HS-27A (cell line): ENCODE measurements at regions not wholly inside any gene's neighbourhood (a gene's known extent, or its start where the extent isn't known, plus 50 kb on each side); places are given as distances from the start of the nearest gene placed in this dataset.
"Not testable (repeated sequence)": the region's sequence is repeated elsewhere in the genome, so short reads cannot be mapped to it uniquely, and the experiment has no call there.

Experiments
- DNase-seq: peaks from one replicate; pipeline ENCODE4 v3.0.0-alpha.2; 2012; ENCODE audit warnings: low read depth, missing footprints

DNA sequence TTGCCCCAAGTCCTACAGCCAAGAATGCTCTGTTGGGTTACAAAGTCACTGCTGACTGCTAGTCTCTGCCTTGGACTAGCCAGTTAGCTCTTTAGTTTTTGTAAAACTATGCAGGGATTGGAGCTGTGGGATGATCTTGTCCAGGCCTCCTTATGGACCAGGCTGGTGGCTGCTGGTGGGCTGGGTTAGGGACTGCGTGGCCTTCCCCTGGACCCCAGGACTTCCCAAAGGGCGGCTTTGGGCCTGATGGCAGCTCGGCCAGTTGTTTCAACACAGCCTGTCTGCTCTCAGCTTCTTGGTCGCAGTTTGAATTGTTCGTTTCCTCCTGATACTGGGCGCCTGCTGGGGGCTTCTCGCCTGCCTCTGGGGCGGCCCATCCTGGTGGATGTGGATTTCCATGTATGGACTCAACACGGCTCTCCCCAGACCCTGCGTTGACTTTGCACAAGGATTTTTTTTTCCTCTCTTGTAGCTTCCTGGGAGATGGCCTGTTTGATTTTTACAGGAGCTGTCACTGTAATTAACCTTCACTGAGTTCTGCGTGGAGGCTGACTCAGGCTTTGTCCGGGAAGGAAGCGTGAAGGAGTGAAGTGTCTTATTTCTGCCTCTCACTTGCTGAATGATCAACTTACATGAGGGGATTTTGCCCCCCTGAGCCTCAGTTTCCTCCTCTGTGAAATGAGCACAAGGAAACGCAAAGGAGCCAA, 91.9 kb upstream of the NEURL1B start:
- DNase-seq: no peak

DNA sequence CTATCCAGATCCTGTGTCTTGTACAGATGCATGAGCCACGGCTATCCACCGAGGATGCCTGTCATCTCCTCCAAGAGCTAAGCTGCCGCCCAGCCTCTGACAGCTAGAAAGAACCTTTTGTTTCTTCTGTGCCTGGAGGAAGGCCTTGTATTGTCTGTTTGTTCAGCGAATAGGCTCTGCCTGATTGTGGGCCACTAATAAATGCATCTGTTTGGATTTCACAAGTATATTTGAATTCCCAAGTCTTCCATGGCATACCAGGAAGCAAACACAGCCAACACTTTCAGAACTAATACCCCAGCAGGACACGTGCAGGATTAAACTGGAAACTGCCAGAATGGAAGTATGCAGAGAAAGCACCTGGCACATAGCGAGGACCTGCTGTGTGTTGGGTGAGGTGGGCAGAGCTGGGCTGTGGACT, 92.7 kb upstream of the NEURL1B start:
- no peak for DNase-seq

GRCh38 chr5:172546196-172546595, 91.9 kb upstream of the SH3PXD2B start:
- no peak for DNase-seq

GRCh38 chr5:172545291-172545801, 91.0 kb upstream of the SH3PXD2B start:
- no peak for DNase-seq

DNA sequence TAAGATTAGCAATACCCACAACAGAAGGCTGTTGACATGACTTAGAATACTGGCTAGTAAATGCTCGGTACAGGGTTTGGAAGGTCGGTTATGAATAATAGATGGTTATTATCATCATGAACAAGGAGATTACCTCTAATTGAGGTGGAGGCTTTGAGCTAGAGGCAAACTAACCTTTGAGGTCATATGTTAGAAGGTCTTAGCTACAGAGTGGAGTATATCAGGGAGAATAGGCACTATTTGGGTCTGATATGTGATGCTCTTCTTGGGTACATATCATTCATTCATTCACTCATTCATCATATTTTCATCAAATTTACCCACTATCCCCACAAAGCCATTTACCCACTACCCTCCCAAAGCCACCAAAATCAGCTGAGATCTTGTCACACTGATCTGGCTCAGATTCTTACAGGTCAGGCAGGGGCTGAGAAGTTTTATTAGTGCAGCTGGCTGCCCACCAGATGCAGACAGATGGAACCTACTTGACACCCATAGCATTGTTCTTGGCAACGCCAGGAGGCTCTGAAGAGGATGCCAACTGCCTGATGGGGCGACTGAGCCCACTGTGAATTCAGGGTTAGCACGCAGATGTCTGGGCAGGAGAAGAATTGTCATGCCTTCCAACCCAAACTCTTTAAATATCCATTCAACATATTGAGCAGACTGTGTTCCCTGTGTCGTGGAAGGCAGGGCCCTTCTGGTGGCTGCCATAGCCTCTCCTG, 90.2 kb upstream of the SH3PXD2B start:
- DNase-seq: no peak

- DNase-seq: no peak
These were observed 89.4 kb upstream of the SH3PXD2B start for GRCh38 chr5:172543484-172544298.

GRCh38 chr5:172542651-172543131, 88.4 kb upstream of the SH3PXD2B start:
- no peak for DNase-seq

- no peak for DNase-seq
These were observed 87.4 kb upstream of the SH3PXD2B start for GRCh38 chr5:172541773-172542136.

DNA sequence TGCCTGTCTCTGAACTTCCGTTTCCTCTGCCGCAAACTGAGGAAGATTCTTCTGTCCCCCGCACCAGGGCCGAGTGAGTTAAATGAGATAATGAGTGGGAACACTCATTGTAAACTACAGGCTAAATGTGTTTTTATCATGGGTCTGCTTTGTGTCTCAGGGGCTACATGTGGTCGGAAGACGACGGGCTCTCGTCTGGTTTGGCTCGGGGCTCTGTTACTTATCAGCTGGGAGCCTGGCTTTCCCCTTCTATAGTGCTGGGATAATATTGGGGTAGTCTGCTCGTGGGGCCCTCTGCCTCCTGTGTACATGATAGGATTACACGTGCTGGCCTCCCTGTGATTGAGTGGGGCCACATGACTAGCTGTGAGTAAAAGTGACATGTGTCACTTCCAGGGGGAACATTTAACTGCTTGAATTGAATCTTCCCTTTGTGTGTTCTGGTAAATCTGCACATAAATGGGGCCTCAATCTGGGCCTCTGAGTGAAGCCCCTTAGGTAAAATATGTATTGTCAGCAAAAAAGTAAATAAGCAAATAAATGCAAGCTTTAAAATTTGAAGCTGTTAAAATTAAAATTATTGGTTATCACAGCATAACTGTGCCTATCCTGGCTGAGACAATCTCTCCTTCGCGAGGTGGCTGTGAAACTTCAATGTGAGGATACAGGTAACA, 86.9 kb upstream of the SH3PXD2B start:
- DNase-seq: no peak

DNA sequence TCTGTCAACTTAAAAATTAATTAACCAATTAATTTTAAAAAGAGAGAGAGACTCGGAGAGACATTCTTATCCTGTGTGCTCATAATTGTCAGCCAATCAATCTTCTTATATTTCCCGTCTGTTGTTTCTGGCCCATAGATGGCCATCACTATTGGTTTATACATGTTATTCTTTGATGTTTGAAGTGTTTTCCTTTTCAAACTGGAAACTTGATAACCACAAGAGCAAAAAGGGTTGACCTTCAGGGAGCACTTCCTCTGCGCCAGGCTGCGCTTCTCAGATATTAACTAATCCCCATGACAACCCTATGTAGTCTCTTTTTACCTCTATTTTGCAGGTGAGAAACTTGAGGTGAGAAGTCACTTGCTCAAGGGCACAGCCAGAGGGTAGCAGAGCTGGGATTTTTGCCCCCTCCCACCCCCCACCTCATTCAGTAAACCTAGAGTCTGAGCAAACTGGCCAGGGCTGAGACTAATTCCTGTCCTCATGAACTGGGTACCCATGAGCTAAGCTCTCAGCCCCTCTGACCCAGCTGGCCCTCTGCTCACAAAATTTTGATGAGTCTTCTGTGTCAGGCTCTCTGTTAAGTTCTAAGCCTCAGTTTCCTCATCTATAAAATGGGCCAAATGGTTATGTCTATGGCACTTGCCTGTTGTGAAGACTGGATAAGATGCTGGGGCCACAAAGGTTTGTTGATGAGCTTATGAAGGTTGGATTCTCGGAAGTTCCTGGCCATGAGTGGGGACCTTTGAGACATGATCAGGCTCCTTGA, 86.0 kb upstream of the SH3PXD2B start:
- DNase-seq: no peak

DNA sequence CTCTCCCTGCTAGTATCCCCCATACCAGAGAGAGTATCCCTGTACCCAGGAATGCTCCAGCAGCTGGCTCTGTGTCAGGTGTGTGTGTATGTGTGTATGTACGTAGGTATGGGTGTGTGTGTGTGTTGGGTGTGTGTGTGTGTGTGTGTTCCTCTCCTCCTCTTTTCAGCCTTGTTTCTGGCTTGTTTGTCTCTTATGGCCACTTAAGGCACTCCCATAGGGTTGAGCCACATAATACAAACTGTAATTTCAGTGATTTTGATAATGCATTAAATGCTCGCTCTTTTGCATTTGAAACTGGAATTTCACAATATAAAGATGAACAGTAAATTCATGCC, 80.8 kb upstream of the SH3PXD2B start:
- DNase-seq: no peak

DNA sequence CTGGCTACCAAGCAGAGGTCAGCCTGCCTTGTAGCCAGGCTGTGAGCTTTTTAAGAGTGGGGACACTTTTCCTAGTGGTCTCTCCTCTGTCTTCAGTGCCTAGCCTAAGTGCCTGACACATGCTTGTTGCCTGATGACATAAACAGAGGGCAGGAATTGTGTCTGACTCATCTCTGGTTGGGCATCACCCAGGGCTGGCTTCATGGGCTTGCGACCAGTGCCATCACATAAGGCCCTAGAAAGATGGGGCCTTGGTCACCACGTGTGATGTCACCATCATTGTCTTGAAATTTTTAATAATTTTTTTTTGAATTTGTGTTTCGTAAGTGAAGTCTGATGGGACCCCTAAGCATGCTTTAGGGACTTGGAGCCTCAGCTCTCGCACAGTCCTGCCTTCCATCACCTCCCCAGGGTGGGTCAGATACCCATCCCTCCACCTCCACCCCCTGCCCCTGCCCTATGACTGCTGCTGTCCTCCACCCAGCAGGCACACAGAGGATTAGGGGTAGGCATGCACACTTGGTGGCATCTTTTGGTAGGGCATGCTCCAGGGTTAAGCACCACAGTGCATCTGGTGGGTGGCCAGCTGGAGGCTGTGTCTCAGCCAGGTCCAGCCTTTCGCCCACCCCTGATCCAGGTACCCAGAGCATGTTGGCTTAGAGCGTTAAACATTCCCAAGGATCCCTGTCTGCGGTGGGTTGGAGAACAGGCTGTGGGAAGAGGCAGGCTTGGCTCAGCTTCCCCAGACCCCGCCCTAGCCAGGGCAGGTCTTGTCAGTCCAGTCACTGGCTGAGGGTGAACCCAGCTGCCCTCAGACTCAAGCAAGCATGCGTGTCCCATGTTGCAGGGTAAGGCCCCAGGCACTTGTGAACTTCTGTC, 80.1 kb upstream of the SH3PXD2B start:
- no peak for DNase-seq

DNA sequence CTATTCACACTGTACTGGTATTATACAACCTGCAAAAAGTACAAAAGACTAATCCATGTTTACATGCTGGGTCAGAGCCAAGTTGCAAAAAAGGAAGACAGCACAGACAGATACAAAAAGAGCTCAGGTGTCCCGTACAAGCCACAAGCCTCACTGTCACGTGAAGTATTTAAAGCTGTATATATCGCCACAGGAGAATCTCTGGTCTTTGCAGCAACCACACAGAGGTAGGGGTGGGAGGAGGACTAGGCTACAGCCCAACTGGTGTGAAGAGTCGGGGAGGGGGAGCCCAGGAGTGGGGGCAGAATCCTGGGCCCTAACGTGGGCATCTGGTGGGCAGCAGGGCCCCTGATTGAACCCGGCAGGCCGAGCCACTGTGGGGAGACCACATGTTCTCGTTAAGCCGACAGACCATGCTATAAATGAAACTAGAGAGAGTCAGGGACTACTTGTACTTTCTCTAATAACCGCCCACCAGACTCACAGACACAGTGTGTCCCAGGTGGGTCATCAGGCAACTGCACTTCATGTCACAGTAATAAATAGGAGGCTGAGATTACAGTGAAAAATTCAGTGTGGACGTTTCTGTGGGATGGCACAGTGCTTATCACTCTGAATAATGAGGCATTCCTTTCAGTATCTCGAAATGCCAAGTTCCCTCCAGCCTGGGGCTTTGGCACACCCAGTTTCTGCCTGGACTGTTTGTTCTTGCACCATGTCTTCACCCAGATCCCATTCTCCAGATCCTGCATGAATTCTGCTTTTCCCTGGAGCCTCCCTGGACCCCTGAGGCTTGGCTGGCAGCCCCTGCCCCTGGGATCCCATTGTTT, 79.3 kb upstream of the SH3PXD2B start:
- no peak for DNase-seq

DNA sequence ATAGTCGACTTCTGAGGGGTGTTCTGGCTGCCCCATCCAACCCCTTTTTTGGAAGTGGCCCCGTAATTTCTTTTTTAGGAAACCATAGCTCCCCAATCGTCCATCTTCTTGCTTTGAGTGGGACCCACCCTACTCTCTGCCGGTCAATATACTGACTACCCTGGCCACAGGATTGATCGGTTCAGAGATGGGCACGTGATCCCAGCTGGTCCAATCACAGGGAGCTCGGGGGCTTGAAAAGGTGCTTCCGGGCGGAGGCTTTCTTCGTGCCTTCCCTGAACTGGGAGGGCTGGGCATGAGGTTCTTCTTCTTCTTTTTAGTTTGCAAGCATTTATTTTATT, 78.7 kb upstream of the SH3PXD2B start:
- DNase-seq: no peak

- not testable (repeated sequence) for DNase-seq
These were observed 78.1 kb upstream of the SH3PXD2B start for GRCh38 chr5:172532439-172532838.

GRCh38 chr5:172531704-172532026, 77.3 kb upstream of the SH3PXD2B start:
- no peak for DNase-seq

- DNase-seq: no peak
These were observed 76.8 kb upstream of the SH3PXD2B start for GRCh38 chr5:172530878-172531703.

DNA sequence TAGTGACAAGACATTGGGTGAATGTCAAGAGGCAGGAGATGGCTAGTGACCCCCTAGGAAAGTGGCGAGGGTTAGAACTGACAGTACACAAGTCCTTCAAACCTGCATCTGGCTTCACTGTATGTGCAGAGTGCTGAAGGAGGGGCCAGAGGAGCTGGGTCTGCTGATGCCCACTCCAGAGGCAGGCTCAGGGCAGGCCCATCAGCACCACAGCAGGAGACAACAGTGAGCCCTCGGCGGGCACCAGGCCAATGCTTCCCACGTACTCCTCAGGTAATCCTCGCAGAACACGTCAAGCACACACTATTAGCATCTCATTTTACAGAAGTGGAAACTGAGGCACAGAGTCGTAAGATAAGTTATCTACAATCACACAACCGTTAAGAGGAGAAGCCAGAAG, 76.1 kb upstream of the SH3PXD2B start:
- DNase-seq: no peak

DNA sequence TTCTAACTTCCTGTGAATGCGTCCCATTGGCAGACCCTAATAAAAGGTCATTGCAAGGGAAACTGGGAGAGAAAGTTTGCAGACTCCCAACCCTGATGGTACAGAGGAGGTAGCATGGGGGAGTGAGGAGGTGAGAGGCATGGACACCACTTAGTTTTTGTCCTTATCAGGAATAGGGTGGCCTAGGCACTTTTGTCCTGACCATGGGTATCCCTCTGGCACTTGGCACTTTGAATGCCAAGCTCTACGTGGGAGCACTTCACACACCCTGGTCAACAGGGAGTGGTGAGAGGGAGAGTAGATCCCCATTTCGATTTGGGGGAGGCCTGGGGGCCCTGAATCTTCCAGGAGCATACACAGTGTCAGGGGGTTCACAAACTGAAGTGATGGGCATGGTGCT, 75.6 kb upstream of the SH3PXD2B start:
- no peak for DNase-seq
